GM18520 (cell line): ENCODE measurements at regions not wholly inside any gene's neighbourhood (a gene's known extent, or its start where the extent isn't known, plus 50 kb on each side); places are given as distances from the start of the nearest gene placed in this dataset.

Experiments
- ATAC-seq: cut with Tn5 transposase; IDR thresholded peaks from one replicate; pipeline ENCODE4 v1.9.1; 2021; ENCODE audit not compliant: unreplicated experiment

- no peak for ATAC-seq
These were observed 94.8 kb upstream of the SPATA31C2 start for GRCh38 chr9:88233091-88233490.

GRCh38 chr9:88230612-88231011 lies 92.3 kb upstream of the SPATA31C2 start:
- ATAC-seq: no peak

DNA sequence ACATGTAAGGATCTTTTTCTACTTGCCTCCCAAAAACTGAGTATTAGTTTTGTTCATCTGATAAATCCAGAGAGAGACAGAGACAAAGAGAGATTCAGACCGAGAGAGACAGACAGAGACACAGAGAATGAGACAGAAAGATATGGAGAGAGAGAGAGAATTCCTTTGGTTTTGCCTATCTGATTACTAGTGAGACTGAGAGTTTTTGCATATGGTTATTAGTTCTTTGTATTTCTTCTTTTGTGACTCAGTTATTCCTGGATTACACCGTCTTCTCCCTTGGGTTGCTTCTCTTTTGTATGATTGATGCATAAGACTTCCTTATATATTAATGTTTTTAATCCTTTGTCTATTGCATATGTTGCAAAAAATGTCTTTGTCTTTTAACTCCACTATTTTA lies 91.2 kb upstream of the SPATA31C2 start:
- no peak for ATAC-seq

GRCh38 chr9:88224938-88225337 lies 86.7 kb upstream of the SPATA31C2 start:
- no peak for ATAC-seq

- ATAC-seq: no peak
These were observed 82.8 kb upstream of the SPATA31C2 start for GRCh38 chr9:88221105-88221504.

DNA sequence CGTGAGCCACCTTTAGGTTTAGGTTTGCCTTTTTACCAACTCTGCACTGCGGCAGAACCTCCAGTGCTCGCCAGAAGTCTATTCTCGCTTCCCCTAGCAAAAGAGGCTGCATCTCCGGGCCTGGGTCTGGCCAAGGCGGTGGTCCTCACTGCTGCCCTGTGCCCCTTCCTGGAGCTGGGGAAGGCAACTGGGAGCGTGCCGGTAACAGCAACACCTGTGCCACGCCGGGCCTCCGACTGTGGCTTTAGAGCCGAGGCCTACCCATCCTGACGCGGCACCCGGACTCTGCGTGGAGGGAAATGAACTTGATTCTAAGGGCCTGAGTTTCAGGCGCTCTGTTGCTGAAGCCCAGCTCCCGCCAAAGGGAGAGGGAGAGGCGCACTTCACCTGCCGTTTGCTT lies 82.4 kb upstream of the SPATA31C2 start:
- no peak for ATAC-seq

GRCh38 chr9:88219601-88220000 lies 81.3 kb upstream of the SPATA31C2 start:
- no peak for ATAC-seq

- ATAC-seq: no peak
These were observed 80.5 kb upstream of the SPATA31C2 start for GRCh38 chr9:88218726-88219125.

GRCh38 chr9:88216126-88216995 lies 78.1 kb upstream of the SPATA31C2 start:
- no peak for ATAC-seq

GRCh38 chr9:88215196-88216125 lies 77.2 kb upstream of the SPATA31C2 start:
- no peak for ATAC-seq

DNA sequence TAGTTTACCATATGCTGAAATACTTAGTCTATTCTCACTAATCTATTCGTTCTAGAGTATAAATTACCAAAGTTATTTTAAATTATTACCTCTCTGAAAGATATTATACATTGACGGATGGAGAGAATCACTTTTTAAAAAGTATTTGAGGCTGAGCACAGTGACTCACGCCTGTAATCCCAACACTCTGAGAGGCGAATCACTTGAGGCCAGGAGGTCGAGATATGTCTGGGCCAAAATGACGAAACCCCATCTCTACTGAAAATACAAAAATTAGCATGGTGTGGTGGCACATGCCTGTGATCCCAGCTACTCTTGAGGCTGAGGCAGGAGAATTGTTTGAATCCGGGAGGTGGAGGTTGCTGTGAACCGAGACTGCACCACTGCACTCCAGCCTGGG lies 64.0 kb upstream of the SPATA31C2 start:
- no peak for ATAC-seq

- no peak for ATAC-seq
These were observed 60.1 kb upstream of the SPATA31C2 start for GRCh38 chr9:88198341-88198807.

- no peak for ATAC-seq
These were observed 59.6 kb upstream of the SPATA31C2 start for GRCh38 chr9:88197781-88198340.

DNA sequence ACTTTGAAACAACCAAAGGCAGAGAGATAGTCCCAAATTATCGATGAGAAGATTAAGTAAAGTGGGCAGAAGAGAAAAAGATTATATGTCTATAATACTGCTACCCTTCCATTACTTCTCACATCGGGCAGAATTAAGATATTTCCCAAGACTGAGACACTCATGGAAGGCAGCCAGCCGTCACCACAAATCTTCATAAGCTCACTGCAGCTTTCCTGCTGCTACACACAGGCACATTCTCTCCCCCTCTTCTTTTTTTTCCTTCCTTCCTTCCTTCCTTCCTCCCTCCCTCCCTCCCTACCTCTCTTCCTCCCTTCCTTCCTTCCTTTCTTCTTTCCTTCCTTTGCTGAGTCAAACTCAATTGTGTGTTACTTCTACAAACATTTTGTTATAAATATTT lies 58.7 kb upstream of the SPATA31C2 start:
- ATAC-seq: no peak

- no peak for ATAC-seq
These were observed 58.0 kb upstream of the SPATA31C2 start for GRCh38 chr9:88196142-88196790.

DNA sequence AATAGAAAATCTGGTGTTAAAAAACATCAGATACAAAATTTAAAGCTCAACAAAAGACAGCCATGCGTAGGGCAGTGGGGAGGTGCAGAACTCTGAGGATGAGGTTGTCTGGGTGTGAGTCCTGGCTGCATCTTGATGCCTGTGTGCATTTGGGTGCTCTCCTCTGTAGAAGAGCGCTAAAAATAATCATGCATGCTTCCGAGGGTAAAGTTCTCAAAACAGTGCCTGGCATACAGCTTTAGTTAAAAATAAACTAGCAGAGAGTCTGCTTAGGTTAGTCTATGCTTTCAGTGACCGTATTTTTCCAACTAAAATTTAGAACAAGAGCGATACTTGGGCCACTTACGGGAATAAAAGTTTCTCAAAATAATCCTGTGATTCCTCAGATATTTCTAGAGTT lies 55.5 kb upstream of the SPATA31C2 start:
- no peak for ATAC-seq

GRCh38 chr9:88191456-88191855 lies 53.2 kb upstream of the SPATA31C2 start:
- no peak for ATAC-seq

DNA sequence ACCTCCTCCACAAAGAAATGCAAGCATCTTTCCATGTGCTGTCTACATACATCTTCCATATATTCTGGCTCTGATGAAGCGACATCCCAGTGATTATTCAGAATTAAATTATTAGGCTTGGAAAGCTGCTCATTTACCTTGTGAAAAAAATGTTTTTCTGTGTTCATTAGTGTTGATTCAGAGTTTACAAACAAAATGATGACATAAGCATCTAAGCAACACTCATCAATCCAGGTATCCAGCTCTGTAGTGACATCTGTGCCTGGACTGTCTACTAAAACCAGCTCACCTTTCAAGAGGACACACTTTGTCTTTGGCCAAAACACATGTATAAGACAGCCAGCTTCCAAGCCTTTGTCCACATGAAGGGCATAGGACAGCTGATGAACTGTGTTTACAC lies 51.1 kb upstream of the SPATA31C2 start:
- no peak for ATAC-seq
